NT2/D1 (cell line): ENCODE measurements at regions not wholly inside any gene's neighbourhood (a gene's known extent, or its start where the extent isn't known, plus 50 kb on each side); places are given as distances from the start of the nearest gene placed in this dataset.

ENCODE experiments used
- SUZ12 ChIP-seq: IDR thresholded peaks from 2 replicates; pipeline ENCODE4 v1.6.1; 2011; ENCODE audit not compliant: insufficient read length, insufficient read depth; ENCODE audit errors: extremely low read depth
- YY1 ChIP-seq: IDR thresholded peaks from 2 replicates; pipeline ENCODE4 v1.6.1; 2011; ENCODE audit not compliant: insufficient read length, insufficient read depth
- ZNF274 ChIP-seq: IDR thresholded peaks from 2 replicates; pipeline ENCODE4 v1.6.1; 2011; ENCODE audit warnings: mild to moderate bottlenecking, low read depth, low read length

DNA sequence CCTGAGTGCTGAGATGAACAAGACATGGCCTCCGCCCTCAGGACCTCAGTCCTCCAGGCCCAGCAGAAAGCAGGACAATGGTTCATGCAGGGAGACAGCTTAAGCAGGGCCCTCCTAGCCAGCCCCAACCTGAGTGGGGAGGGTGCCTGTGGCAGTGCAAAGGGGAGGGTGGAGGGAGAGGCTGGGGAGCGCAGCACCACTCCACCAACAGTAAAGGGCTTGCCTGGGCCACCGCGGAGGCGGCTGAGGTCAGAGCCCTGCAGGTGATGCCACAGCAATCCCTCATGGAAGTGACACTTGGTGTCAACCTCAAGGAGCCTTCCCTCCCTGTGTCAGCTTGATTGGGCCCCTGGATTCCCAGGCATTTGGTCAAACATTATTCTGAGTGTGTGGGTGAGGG is 89.0 kb upstream of the TCERG1L start:
- no peak for TF ChIP-seq YY1
- no peak for TF ChIP-seq SUZ12
- TF ChIP-seq ZNF274, result no peak
